Activated naive CD4-positive, alpha-beta T cell treated with anti-CD3 and anti-CD28 coated beads, Interleukin-2, amount 10 ng/mL, durations not matched to agents 7 days and 5 days (primary cell): ENCODE measurements at regions not wholly inside any gene's neighbourhood (a gene's known extent, or its start where the extent isn't known, plus 50 kb on each side); places are given as distances from the start of the nearest gene placed in this dataset.

Source experiments
- CTCF ChIA-PET: fragments of 350-600 bp; sonication (Branson Sonifier 250); formaldehyde crosslinking; loops from one replicate; lab custom pipeline; 2021; ENCODE audit warnings: antibody characterized with exemption; lab: Charles Lee
- DNase-seq: peaks from one replicate; pipeline ENCODE4 v3.0.0-alpha.2; 2020
- H3K27ac Mint-ChIP-seq: one replicate; pipeline ENCODE4 v1.8.0; 2021; ENCODE audit warnings: mild to moderate bottlenecking, moderate library complexity, mixed read lengths
- H3K27me3 Mint-ChIP-seq: one replicate; pipeline ENCODE4 v1.8.0; 2021; ENCODE audit warnings: mild to moderate bottlenecking, mixed read lengths
- H3K36me3 Mint-ChIP-seq: one replicate; pipeline ENCODE4 v1.8.0; 2021; ENCODE audit warnings: mixed read lengths
- H3K4me1 Mint-ChIP-seq: one replicate; pipeline ENCODE4 v1.8.0; 2021; ENCODE audit warnings: mixed read lengths
- H3K4me3 Mint-ChIP-seq: one replicate; pipeline ENCODE4 v1.8.0; 2021; ENCODE audit warnings: mild to moderate bottlenecking, moderate library complexity, mixed read lengths
- H3K9me3 Mint-ChIP-seq: one replicate; pipeline ENCODE4 v1.8.0; 2021; ENCODE audit warnings: mixed read lengths

- Mint-ChIP-seq H3K27ac (no peak overlapping the region), H3K4me3 (no peak overlapping the region), H3K9me3 (peaks cover 10% of the 10 kb centered on the region), H3K36me3 (no peaks in the 10 kb centered on the region), H3K4me1 (no peaks in the 10 kb centered on the region), H3K27me3 (no peaks in the 10 kb centered on the region)
- DNase-seq: no peak
- CTCF ChIA-PET: no interaction called here
Observed at GRCh38 chr15:52994290-52994689, 204.2 kb upstream of the ONECUT1 start.

- no peaks in the 10 kb centered on the region for H3K27me3 Mint-ChIP-seq
- CTCF ChIA-PET: no interaction called here
- H3K36me3 Mint-ChIP-seq: no peaks in the 10 kb centered on the region
- DNase-seq: no peak
- no peaks in the 10 kb centered on the region for H3K4me1 Mint-ChIP-seq
- no peaks in the 10 kb centered on the region for H3K9me3 Mint-ChIP-seq
- no peak overlapping the region for H3K27ac Mint-ChIP-seq
- no peak overlapping the region for H3K4me3 Mint-ChIP-seq
Observed at GRCh38 chr15:52984507-52984906, 194.4 kb upstream of the ONECUT1 start.

GRCh38 chr15:52980446-52980845 lies 190.3 kb upstream of the ONECUT1 start:
- H3K27me3 Mint-ChIP-seq: no peaks in the 10 kb centered on the region
- no peaks in the 10 kb centered on the region for H3K4me1 Mint-ChIP-seq

GRCh38 chr15:52976516-52977075 lies 186.5 kb upstream of the ONECUT1 start:
- no peaks in the 10 kb centered on the region for H3K36me3 Mint-ChIP-seq
- DNase-seq: no peak
- CTCF ChIA-PET: no interaction called here
- H3K4me1 Mint-ChIP-seq: no peaks in the 10 kb centered on the region
- H3K27ac Mint-ChIP-seq: no peak overlapping the region
- H3K27me3 Mint-ChIP-seq: no peaks in the 10 kb centered on the region
- no peaks in the 10 kb centered on the region for H3K9me3 Mint-ChIP-seq
- no peak overlapping the region for H3K4me3 Mint-ChIP-seq

More at GRCh38 chr15:52980446-52980845, 190.3 kb upstream of the ONECUT1 start:
- H3K27ac Mint-ChIP-seq: no peak overlapping the region
- H3K4me3 Mint-ChIP-seq: no peak overlapping the region
- H3K36me3 Mint-ChIP-seq: no peaks in the 10 kb centered on the region
- no peaks in the 10 kb centered on the region for H3K9me3 Mint-ChIP-seq
- CTCF ChIA-PET: no interaction called here
- DNase-seq: no peak

- Mint-ChIP-seq H3K27ac (no peak overlapping the region), H3K4me3 (no peak overlapping the region), H3K36me3 (no peaks in the 10 kb centered on the region), H3K4me1 (no peaks in the 10 kb centered on the region), H3K27me3 (no peaks in the 10 kb centered on the region), H3K9me3 (no peaks in the 10 kb centered on the region)
- CTCF ChIA-PET: no interaction called here
- DNase-seq: no peak
Observed at GRCh38 chr15:52975941-52976449, 185.9 kb upstream of the ONECUT1 start.

- Mint-ChIP-seq H3K27ac (no peak overlapping the region), H3K9me3 (no peaks in the 10 kb centered on the region), H3K27me3 (no peaks in the 10 kb centered on the region), H3K36me3 (no peaks in the 10 kb centered on the region), H3K4me3 (no peak overlapping the region), H3K4me1 (no peaks in the 10 kb centered on the region)
- CTCF ChIA-PET: no interaction called here
- no peak for DNase-seq
Observed at GRCh38 chr15:52963865-52964264, 173.7 kb upstream of the ONECUT1 start.

- no peaks in the 10 kb centered on the region for H3K9me3 Mint-ChIP-seq
Observed at GRCh38 chr15:52960283-52960682, 170.1 kb upstream of the ONECUT1 start.

GRCh38 chr15:52943746-52944145 lies 153.6 kb upstream of the ONECUT1 start:
- no peak for DNase-seq
- H3K36me3 Mint-ChIP-seq: no peaks in the 10 kb centered on the region
- peaks cover 4% of the 10 kb centered on the region for H3K27me3 Mint-ChIP-seq
- CTCF ChIA-PET: no interaction called here
- H3K4me3 Mint-ChIP-seq: no peak overlapping the region
- H3K9me3 Mint-ChIP-seq: no peaks in the 10 kb centered on the region
- no peaks in the 10 kb centered on the region for H3K4me1 Mint-ChIP-seq
- no peak overlapping the region for H3K27ac Mint-ChIP-seq

More at GRCh38 chr15:52960283-52960682, 170.1 kb upstream of the ONECUT1 start:
- no peaks in the 10 kb centered on the region for H3K27me3 Mint-ChIP-seq
- H3K4me1 Mint-ChIP-seq: no peaks in the 10 kb centered on the region
- H3K4me3 Mint-ChIP-seq: no peak overlapping the region
- H3K27ac Mint-ChIP-seq: no peak overlapping the region
- H3K36me3 Mint-ChIP-seq: no peaks in the 10 kb centered on the region
- CTCF ChIA-PET: no interaction called here
- DNase-seq: no peak

GRCh38 chr15:52936489-52936888 lies 146.4 kb upstream of the ONECUT1 start:
- CTCF ChIA-PET: interaction anchor here (1.3 kb wide), 1 partner anchor 18 kb away, joined by 3 read pairs; no protein-coding TSS in a partner anchor
- Mint-ChIP-seq H3K4me1 (no peaks in the 10 kb centered on the region), H3K27ac (no peak overlapping the region), H3K9me3 (no peaks in the 10 kb centered on the region), H3K4me3 (no peak overlapping the region), H3K27me3 (no peaks in the 10 kb centered on the region), H3K36me3 (no peaks in the 10 kb centered on the region)
- DNase-seq: no peak

GRCh38 chr15:52925130-52925529 lies 135.0 kb upstream of the ONECUT1 start:
- Mint-ChIP-seq H3K4me3 (no peak overlapping the region), H3K9me3 (no peaks in the 10 kb centered on the region), H3K27ac (no peak overlapping the region), H3K27me3 (no peaks in the 10 kb centered on the region), H3K36me3 (no peaks in the 10 kb centered on the region), H3K4me1 (no peaks in the 10 kb centered on the region)
- DNase-seq: no peak
- CTCF ChIA-PET: no interaction called here

GRCh38 chr15:52924630-52925029 lies 134.5 kb upstream of the ONECUT1 start:
- DNase-seq: no peak
- H3K36me3 Mint-ChIP-seq: no peaks in the 10 kb centered on the region
- no peaks in the 10 kb centered on the region for H3K9me3 Mint-ChIP-seq
- CTCF ChIA-PET: no interaction called here
- H3K4me3 Mint-ChIP-seq: no peak overlapping the region
- H3K27ac Mint-ChIP-seq: no peak overlapping the region
- H3K27me3 Mint-ChIP-seq: no peaks in the 10 kb centered on the region
- no peaks in the 10 kb centered on the region for H3K4me1 Mint-ChIP-seq

- H3K9me3 Mint-ChIP-seq: no peaks in the 10 kb centered on the region
- H3K27me3 Mint-ChIP-seq: no peaks in the 10 kb centered on the region
- no peaks in the 10 kb centered on the region for H3K36me3 Mint-ChIP-seq
- H3K4me1 Mint-ChIP-seq: no peaks in the 10 kb centered on the region
- no peak overlapping the region for H3K4me3 Mint-ChIP-seq
- DNase-seq: no peak
- CTCF ChIA-PET: interaction anchor here (0.6 kb wide), 1 partner anchor 355 kb away, joined by 3 read pairs; no protein-coding TSS in a partner anchor
- H3K27ac Mint-ChIP-seq: no peak overlapping the region
Observed at GRCh38 chr15:52923626-52924025, 133.5 kb upstream of the ONECUT1 start.

GRCh38 chr15:52922871-52923270 lies 132.7 kb upstream of the ONECUT1 start:
- H3K27me3 Mint-ChIP-seq: no peaks in the 10 kb centered on the region
- CTCF ChIA-PET: interaction anchor here (0.6 kb wide), 1 partner anchor 356 kb away, joined by 3 read pairs; no protein-coding TSS in a partner anchor

GRCh38 chr15:52912172-52912571 lies 122.0 kb upstream of the ONECUT1 start:
- H3K27me3 Mint-ChIP-seq: no peaks in the 10 kb centered on the region
- no peaks in the 10 kb centered on the region for H3K9me3 Mint-ChIP-seq
- no peak for DNase-seq
- no peaks in the 10 kb centered on the region for H3K4me1 Mint-ChIP-seq
- CTCF ChIA-PET: no interaction called here
- no peak overlapping the region for H3K4me3 Mint-ChIP-seq
- H3K36me3 Mint-ChIP-seq: no peaks in the 10 kb centered on the region
- H3K27ac Mint-ChIP-seq: no peak overlapping the region

More at GRCh38 chr15:52922871-52923270, 132.7 kb upstream of the ONECUT1 start:
- Mint-ChIP-seq H3K27ac (no peak overlapping the region), H3K4me3 (no peak overlapping the region), H3K9me3 (no peaks in the 10 kb centered on the region), H3K4me1 (no peaks in the 10 kb centered on the region), H3K36me3 (no peaks in the 10 kb centered on the region)
- DNase-seq: no peak

- Mint-ChIP-seq H3K27me3 (no peaks in the 10 kb centered on the region), H3K4me1 (no peaks in the 10 kb centered on the region), H3K36me3 (no peaks in the 10 kb centered on the region), H3K27ac (no peak overlapping the region), H3K4me3 (no peak overlapping the region), H3K9me3 (no peaks in the 10 kb centered on the region)
- CTCF ChIA-PET: no interaction called here
- no peak for DNase-seq
Observed at GRCh38 chr15:52893338-52893737, 103.2 kb upstream of the ONECUT1 start.
